GM12878 (cell line): ENCODE measurements at regions not wholly inside any gene's neighbourhood (a gene's known extent, or its start where the extent isn't known, plus 50 kb on each side); places are given as distances from the start of the nearest gene placed in this dataset.

Source experiments
- ATAC-seq: fragments of 200-7000 bp; cut with Tn5 transposase; 3 replicates; pipeline ENCODE4 v1.9.1; 2020; ENCODE audit warnings: mild to moderate bottlenecking, moderate library complexity
- BruUV-seq: library from RNA; stranded (reverse); fragments of 400-500 nt; replicated peaks from 2 replicates; lab custom pipeline; 2021; lab: Mats Ljungman, UMichigan
- CTCF ChIA-PET: fragments of 300-600 bp; sonication (Branson Sonifier 250); formaldehyde crosslinking; extraction: SDS; loops from one replicate; lab custom pipeline; 2021; ENCODE audit warnings: inconsistent platforms; lab: Yijun Ruan, JAX
- POLR2A ChIA-PET: fragments of 350-600 bp; formaldehyde crosslinking; extraction: SDS; loops from one replicate; lab custom pipeline; 2021; ENCODE audit warnings: inconsistent platforms; lab: Charles Lee
- RAD21 ChIA-PET: fragments of 300-600 bp; sonication (Branson Sonifier 250); formaldehyde crosslinking; loops from one replicate; lab custom pipeline; 2023; ENCODE audit warnings: antibody characterized with exemption; ENCODE audit not compliant: unreplicated experiment; lab: Charles Lee
- SMC1A ChIA-PET: fragments of 300-600 bp; sonication (Branson Sonifier 250); formaldehyde crosslinking; loops from one replicate; lab custom pipeline; 2023; ENCODE audit not compliant: unreplicated experiment, uncharacterized antibody; lab: Charles Lee
- DNase-seq: peaks from one replicate; pipeline ENCODE4 v3.0.0-alpha.2; 2011; ENCODE audit warnings: low read depth, low spot score
- FAIRE-seq: peaks from 3 replicates; lab custom pipeline; 2011; peaks lifted over from hg19 to GRCh38; lab: Jason Lieb, UNC
- H2AFZ ChIP-seq: 2 replicates; pipeline ENCODE4 v1.6.0; 2011; ENCODE audit warnings: low read depth, low read length, control low read depth; ENCODE audit not compliant: control insufficient read depth
- H3K27ac ChIP-seq: 2 replicates; pipeline ENCODE4 v1.5.1; 2011; ENCODE audit warnings: control low read depth; ENCODE audit not compliant: control insufficient read depth, insufficient read depth
- H3K27me3 ChIP-seq, 2 experiments: replicated peaks in 1 of 2; 2 replicates each; pipeline versions ENCODE4 v1.6.0 to v1.6.1; 2011; ENCODE audit warnings: low read length in 1 of 2; ENCODE audit not compliant: control insufficient read depth in 2 of 2, insufficient read depth in 2 of 2
- H3K36me3 ChIP-seq, 2 experiments: 2 replicates each; pipeline ENCODE4 v1.5.1; 2011; ENCODE audit warnings: low read length in 1 of 2; ENCODE audit not compliant: control insufficient read depth in 2 of 2, insufficient read depth in 2 of 2
- H3K4me1 ChIP-seq: 2 replicates; pipeline ENCODE4 v1.6.1; 2011; ENCODE audit warnings: mild to moderate bottlenecking, low read length, moderate library complexity, mixed read lengths; ENCODE audit not compliant: control insufficient read depth, insufficient read depth
- H3K4me2 ChIP-seq: 2 replicates; pipeline ENCODE4 v1.6.0; 2011; ENCODE audit warnings: control low read depth; ENCODE audit not compliant: control insufficient read depth, insufficient read depth
- H3K4me3 ChIP-seq: fragments of 200-600 bp; sonication (generic); 2 replicates; pipeline ENCODE4 v1.5.1; 2016
- H3K79me2 ChIP-seq: 2 replicates; pipeline ENCODE4 v1.6.0; 2011; ENCODE audit warnings: low read length; ENCODE audit not compliant: control insufficient read depth, insufficient read depth
- H3K9ac ChIP-seq: 2 replicates; pipeline ENCODE4 v1.8.0; 2011; ENCODE audit warnings: low read length, control low read depth, mixed read lengths; ENCODE audit not compliant: control insufficient read depth, insufficient read depth
- H3K9me3 ChIP-seq: replicated peaks from 3 replicates; pipeline ENCODE4 v1.5.1; 2011; ENCODE audit warnings: mild to moderate bottlenecking, low read length; ENCODE audit not compliant: control insufficient read depth, insufficient read depth
- H4K20me1 ChIP-seq: 2 replicates; pipeline ENCODE4 v1.6.0; 2011; ENCODE audit not compliant: control insufficient read depth, insufficient read depth
- BCLAF1 ChIP-seq: fragments of 450-650 bp; IDR thresholded peaks from 2 replicates; pipeline ENCODE4 v1.6.1; 2017; ENCODE audit warnings: antibody characterized with exemption, mild to moderate bottlenecking, moderate library complexity
- CEBPZ ChIP-seq: fragments of 150-350 bp; IDR thresholded peaks from 2 replicates; pipeline ENCODE4 v1.6.1; 2016; ENCODE audit warnings: low read depth, low read length
- MEF2A ChIP-seq: IDR thresholded peaks from 2 replicates; pipeline ENCODE4 v1.6.1; 2011; ENCODE audit warnings: low read depth, mild to moderate bottlenecking, low read length, moderate library complexity; ENCODE audit not compliant: insufficient read depth
- POLR2A ChIP-seq: IDR thresholded peaks from 2 replicates; pipeline ENCODE4 v1.6.1; 2011; ENCODE audit warnings: low read depth, mild to moderate bottlenecking, low read length
- TCF7 ChIP-seq: IDR thresholded peaks from 2 replicates; pipeline ENCODE4 v1.6.1; 2014; ENCODE audit warnings: antibody characterized with exemption, borderline replicate concordance
- WGBS: methylation state at CpG from one replicate; pipeline ENCODE4 v1.1.6; 2016; ENCODE audit warnings: low lambda C conversion rate; ENCODE audit not compliant: insufficient replicate concordance, insufficient coverage; ENCODE audit errors: missing lambda C conversion rate; 5-methylcytosine and 5-hydroxymethylcytosine counted together
- in situ Hi-C: fragments of 300-500 bp; cut with MboI; formaldehyde crosslinking; loops from 9 replicates; pipeline ENCODE4 v1.14.3; 2018; ENCODE audit warnings: mixed read lengths
- intact Hi-C: fragments of 100-400 bp; cut with micrococcal nuclease; formaldehyde crosslinking; loops from one replicate; pipeline ENCODE4 v1.14.2; 2022; ENCODE audit not compliant: unreplicated experiment

GRCh38 chr22:46096706-46097230 lies 53.6 kb upstream of the PPARA start:
- Histone ChIP-seq H4K20me1 (no peaks in the 10 kb centered on the region; the same call in 1 of the 2 replicates), H3K4me1 (no peaks in the 10 kb centered on the region), H3K9ac (no peak overlapping the region), H3K4me3 (no peak overlapping the region), H3K4me2 (no peak overlapping the region), H3K79me2 (no peaks in the 10 kb centered on the region), H3K27me3 (no peaks in the 10 kb centered on the region; a peak in 1 of 4 replicates), H3K27ac (no peak overlapping the region), H3K36me3 (no peaks in the 10 kb centered on the region), H2AFZ (no peak overlapping the region), H3K9me3 (no peaks in the 10 kb centered on the region)
- in situ Hi-C loops, result no loop called here
- no peak for DNase-seq
- ChIA-PET CTCF (no interaction called here), RAD21 (no interaction called here), SMC1A (no interaction called here), POLR2A (no interaction called here)
- no peak for FAIRE-seq
- intact Hi-C loops, result no loop called here
- TF ChIP-seq CEBPZ, result no peak
- WGBS, result 93% methylated on average over 14 of the region's 14 CpGs
- no TSS peak for BruUV-seq
- no peak for ATAC-seq

GRCh38 chr22:46097268-46097900 lies 52.9 kb upstream of the PPARA start:
- Histone ChIP-seq H3K9ac (no peak overlapping the region), H3K4me2 (no peak overlapping the region), H3K79me2 (no peaks in the 10 kb centered on the region), H3K27me3 (no peaks in the 10 kb centered on the region; a peak in 1 of 4 replicates), H3K4me3 (no peak overlapping the region), H3K9me3 (no peaks in the 10 kb centered on the region), H3K27ac (no peak overlapping the region), H3K36me3 (no peaks in the 10 kb centered on the region), H2AFZ (no peak overlapping the region), H3K4me1 (no peaks in the 10 kb centered on the region), H4K20me1 (no peaks in the 10 kb centered on the region; the same call in 1 of the 2 replicates)
- ChIA-PET SMC1A (no interaction called here), POLR2A (no interaction called here), CTCF (no interaction called here), RAD21 (no interaction called here)
- in situ Hi-C loops, result no loop called here
- 88% methylated on average over 13 of the region's 13 CpGs for WGBS
- no TSS peak for BruUV-seq
- FAIRE-seq, result no peak
- intact Hi-C loops, result no loop called here
- DNase-seq, result no peak
- no peak for ATAC-seq
- no peak for TF ChIP-seq TCF7
- no peak for TF ChIP-seq MEF2A
- no peak for TF ChIP-seq BCLAF1
- no peak for TF ChIP-seq CEBPZ
- TF ChIP-seq POLR2A, result no peak
